ENCODE measurements at regions not wholly inside any gene's neighbourhood (a gene's known extent, or its start where the extent isn't known, plus 50 kb on each side); places are given as distances from the start of the nearest gene placed in this dataset.
"Not testable (repeated sequence)": the region's sequence is repeated elsewhere in the genome, so short reads cannot be mapped to it uniquely, and the experiment has no call there.

DNA sequence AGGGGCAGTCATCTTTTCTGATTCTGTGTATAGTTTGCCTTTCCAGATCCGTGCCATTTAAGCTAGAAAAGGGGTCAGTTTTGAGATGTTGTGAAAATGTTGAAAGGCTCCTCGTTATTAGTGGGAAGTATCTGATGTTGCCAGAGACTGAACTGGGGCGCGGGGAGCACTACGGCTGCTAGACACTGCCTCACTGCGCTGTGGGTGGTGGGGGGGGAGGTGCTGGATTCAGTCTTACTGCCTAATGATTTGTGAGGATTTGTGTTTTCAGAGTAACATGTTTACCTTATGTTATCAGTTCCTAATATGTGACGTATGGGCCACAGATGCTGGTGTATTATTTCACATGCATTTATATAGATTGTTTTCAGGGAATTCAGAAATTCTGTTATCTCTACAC lies 53.3 kb upstream of the APOD start:
- POLR2A ChIA-PET; DNase-seq (ENCODE audit: extremely low spot score); CTCF ChIA-PET: not testable (repeated sequence)

DNA sequence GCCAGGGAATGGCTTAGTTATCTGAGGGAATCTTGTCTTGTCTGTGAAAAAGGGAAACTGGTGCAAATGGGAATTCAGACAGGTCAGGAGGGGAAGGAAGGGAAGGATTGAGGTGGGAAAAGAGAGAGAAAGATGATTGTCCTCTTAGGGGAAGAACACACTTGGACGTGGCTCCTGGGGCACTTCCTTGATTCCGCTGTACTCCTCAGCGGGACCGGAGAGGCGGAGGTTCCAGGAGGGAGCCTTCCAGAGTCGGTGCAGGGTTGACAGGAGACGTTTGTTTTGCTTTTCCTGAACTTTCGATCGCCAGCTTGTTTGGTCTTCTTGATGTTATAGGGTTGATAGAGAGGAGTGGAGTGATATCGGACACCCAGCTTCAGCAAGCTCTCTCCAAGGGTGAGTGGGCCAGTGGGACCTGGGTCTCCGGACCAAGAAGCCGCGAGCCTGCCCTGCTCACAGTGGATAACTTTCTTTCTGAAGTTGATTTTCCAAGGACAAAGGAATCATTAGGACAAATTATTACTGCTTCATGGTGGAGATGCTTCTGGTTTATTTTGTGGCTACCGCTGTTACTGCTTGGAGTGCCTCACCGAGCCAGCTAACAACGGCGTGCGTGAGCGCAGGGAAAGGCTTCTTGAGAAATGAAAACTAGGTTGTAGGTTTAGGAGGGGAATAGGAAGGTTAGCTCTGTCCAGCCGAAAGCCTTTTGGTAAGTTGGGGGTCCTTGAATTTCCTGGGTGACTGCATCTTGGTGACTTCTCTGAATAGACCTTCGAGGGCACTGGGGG lies 52.4 kb upstream of the APOD start:
- DNase-seq (ENCODE audit: extremely low spot score); CTCF ChIA-PET; POLR2A ChIA-PET: not testable (repeated sequence)

DNA sequence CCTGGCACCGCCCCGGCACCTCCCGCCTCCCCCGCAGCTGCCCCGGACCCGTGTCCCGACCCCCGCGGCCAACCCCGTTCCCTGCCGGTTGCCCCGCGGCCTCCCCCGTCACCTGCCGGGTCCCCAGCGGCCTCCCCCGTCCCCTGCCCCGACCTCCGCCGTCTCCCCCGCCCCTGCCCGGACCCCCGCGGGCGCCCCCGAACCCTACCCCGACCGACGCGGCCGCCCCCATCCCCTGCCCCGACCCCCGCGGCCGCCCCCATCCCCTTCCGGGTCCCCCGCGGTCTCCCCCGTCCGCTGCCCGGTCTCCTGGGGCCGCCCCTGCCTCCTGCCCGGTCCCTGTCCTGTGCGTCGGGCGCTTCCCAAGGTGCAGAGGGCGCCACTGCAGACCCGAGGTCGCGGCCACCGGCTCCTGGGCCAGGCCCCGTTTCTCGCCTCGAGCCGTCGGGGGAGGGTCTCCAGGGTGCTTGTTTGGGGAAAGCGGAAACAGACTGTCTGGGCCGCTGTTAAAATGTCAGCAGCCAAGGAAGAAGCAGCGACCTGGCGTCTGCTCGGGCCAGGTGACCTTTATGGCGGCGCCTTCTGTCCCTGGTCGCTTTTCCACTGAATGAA lies 51.6 kb upstream of the APOD start:
- CTCF ChIA-PET; DNase-seq (ENCODE audit: extremely low spot score); POLR2A ChIA-PET: not testable (repeated sequence)

DNA sequence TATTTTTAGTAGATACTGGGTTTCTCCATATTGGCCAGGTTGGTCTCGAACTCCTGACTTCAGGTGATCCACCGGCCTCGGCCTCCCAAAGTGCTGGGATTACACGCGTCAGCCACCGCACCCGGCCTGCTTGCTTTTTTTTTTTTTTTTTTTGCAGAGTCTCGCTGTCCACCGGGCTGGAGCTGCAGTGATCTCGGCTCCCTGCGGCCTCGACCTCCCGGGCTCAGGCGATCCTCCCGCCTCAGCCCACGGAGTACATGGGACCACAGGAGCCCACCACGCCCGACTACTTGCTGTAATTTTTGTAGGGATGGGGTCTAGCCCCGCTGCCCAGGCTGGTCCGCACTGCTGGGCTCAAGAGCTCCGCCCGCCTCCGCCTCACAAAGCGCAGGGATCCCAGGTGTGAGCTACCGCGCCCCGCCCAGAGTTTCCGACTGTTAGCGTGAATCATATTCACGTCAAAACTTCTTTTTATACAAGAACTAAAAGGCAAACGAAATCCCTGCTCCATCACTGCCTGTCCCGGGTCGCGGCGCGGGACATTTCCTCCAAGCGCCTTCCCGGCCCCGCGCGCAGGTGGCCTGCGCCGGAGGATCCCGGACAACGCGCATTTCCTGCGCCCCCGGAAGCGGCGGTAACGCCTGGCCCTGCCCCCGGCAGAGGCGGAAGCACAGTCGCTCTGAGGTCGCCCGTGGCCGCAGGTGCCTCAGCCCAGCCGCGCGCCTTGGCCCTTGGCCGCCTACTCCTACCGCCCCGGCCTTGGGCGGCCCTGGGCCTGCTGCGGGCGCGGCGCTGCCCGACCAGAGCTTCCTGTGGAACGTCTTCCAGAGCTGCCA lies 50.9 kb upstream of the APOD start:
- DNase-seq (ENCODE audit: extremely low spot score); POLR2A ChIA-PET; CTCF ChIA-PET: not testable (repeated sequence)

All from GM10248 (cell line).